HG03159 (cell line): ENCODE measurements at regions not wholly inside any gene's neighbourhood (a gene's known extent, or its start where the extent isn't known, plus 50 kb on each side); places are given as distances from the start of the nearest gene placed in this dataset.
"Not testable (repeated sequence)": the region's sequence is repeated elsewhere in the genome, so short reads cannot be mapped to it uniquely, and the experiment has no call there.

Experiments used
- ATAC-seq: cut with Tn5 transposase; IDR thresholded peaks from one replicate; pipeline ENCODE4 v1.9.1; 2021; ENCODE audit warnings: mild to moderate bottlenecking, moderate library complexity; ENCODE audit not compliant: unreplicated experiment

DNA sequence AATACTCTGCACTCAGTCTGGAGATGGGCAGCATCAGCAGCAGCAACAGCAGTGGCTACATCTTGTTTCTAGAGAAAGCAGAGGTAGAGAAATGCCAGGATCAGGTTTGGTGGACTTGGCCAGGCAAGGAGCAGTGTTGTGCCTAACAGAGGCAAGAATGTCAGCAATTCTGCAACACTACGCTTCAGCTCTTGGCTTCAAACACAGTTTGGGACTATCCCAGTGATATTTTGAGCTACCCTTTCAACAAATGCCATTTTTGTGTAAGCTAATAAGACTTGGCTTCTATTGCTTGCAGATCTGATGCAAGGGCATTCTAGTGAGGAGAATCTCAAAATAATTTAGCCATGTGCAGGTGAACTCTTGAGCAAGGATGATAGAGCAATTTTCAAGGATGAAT, 271.3 kb downstream of the PCDH20 start:
- ATAC-seq = no peak

DNA sequence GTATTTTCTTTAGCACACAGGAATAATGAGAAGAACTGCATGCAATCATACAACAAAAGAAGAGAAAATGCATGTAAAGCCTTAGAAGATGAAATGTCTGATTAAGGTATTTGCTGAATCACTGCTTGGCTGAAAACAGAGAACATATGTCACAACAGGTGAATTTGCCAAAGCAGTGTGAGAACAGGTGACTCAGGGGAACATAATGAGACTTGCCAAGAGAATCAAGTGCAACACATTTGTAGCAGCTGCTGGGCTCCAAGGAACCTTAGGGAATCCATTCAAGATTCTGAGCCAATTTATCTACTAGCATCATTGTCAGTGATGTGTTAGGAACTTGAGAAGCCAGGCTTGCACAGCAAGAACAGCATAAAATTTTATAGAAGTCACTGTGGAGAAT, 273.1 kb downstream of the PCDH20 start:
- ATAC-seq = no peak

DNA sequence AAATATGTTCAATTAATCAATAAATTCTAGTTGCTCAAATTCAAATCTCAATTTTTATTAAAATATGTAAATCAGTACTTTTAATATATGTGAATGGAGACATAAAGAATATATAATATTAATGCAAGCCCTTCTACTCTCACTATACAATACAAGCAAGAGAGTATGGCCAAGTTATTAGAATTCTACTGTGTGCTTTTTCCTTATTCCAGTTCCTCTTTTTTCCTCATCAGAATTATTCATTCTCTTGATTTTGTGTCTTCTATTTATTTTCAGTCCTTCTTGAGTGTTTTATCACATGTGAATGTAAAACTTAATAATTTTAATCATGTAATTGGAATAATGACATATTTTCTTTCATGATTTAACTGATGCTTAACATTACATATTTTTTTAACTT, 276.8 kb downstream of the PCDH20 start:
- no peak for ATAC-seq

DNA sequence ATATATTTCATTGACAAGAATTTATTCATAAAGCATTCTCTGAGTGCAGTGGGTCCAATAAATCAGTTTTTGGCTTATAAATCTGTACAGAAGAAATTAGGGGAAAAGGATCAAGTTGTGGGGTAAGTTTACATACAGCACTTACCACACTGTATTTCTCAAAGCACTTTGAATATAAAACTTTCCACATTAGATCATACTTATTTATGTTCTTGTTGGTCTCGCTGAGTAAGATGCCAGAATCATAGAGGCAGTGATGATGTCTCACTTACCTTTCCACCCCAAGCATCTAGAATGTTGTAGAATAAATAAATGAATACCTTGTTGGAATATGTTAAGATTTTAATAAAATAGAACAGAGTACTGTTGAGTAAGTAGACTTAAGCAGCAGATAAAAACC, 279.1 kb downstream of the PCDH20 start:
- no peak for ATAC-seq

DNA sequence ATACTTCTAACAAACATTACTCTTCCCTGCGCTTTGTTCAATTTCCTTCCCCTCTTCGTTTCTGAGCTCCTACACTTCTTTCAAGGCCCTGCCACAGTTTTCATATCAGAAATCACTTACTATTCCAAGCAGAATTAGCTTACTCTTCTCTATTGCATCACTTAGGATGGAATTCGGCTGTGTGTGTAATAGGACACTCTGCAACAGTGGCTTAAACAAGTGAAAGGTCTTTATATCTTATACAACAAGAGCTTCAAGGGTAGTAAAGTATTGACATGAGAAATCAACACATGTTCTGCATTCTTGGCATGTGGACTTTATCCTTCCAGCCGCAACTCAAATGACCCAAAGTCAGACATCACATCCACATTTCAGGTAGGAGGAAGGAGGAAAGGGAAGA, 279.6 kb downstream of the PCDH20 start:
- ATAC-seq = no peak

DNA sequence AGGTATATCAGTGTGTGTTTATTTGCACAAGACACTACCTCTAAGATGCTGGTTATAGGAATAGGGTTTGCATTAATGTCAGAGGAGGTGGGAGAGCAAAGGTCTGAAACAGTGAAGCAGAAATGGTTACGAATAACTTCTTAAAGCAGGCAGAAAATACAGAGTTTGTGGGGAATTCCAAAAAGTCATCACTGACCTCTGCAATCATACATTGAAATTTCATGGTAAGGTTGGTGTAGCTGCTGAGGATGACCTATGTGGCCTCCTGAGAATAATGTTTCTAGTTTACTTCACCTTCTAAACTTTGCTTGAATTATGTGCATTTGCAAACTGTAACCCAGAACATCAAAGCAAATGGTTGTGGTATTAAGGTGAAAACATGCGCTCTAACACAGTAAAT, 280.1 kb downstream of the PCDH20 start:
- no peak for ATAC-seq

DNA sequence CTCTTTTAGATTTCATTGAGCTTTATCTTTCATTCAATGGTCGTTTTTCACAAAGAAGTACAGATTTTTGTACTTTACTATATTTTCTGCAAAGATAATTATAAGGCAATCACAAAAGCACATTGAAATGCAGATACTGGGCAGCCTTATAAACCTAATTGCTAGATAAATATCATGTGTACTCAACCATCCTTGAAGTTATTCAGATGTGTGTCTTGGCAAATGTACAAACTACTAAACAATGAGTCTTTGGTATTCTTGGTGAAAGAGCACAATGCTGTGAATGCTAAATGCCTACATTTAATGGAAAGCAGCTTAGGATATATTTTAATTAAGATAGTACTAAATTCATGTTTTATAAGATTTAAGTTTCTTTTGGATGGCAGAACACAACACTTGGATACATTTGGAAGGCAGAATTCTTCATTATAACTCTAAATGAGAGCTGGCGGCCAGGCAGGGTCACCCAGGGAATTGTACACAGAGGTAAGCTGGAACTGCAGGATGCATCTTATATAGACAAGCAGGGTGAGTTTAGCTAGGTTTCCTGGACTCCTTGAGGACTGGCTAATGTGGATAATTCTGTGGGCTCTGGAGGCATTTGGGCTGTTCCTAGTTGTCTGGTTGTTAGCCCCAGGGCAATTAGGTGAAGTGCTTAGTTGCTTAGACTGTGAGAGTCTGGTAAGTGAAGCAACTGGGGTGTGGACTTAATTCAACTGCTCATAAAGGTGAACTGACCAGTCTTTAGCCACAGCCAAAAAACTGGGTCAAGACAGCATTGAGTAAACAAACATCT, 286.6 kb downstream of the PCDH20 start:
- no peak for ATAC-seq

DNA sequence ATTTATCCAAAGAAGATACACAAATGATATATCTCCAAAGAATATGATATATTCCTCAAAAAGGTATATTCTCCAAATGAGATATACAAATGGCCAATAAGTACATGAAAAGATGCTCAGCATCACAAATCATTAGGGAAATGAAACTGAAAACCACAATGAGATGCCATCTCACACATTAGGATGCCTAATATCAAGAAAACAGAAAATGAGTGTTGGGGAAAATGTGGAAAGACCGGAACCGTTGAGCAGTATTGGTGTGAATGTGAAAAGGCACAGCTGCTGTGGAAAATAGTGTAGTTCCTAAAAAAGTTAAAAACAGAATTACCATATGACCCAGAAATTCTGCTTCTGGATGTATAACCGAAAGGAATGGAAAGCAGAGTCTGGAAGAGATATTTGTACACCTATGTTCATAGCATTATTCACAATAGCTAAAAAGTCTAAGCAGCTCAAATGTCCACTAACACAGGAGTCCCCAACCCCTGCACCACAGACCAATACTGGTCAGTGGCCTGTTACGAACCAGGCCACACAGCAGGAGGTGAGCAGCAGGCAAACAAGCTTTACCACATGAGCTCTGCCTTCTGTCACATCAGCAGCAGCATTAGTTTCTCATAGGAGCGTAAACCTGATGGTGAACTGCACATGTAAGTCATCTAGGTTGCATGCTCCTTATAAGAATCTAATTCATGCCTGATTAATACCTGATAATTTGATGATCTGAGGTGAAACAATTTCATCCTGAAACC, 291.9 kb downstream of the PCDH20 start:
- ATAC-seq = no peak

DNA sequence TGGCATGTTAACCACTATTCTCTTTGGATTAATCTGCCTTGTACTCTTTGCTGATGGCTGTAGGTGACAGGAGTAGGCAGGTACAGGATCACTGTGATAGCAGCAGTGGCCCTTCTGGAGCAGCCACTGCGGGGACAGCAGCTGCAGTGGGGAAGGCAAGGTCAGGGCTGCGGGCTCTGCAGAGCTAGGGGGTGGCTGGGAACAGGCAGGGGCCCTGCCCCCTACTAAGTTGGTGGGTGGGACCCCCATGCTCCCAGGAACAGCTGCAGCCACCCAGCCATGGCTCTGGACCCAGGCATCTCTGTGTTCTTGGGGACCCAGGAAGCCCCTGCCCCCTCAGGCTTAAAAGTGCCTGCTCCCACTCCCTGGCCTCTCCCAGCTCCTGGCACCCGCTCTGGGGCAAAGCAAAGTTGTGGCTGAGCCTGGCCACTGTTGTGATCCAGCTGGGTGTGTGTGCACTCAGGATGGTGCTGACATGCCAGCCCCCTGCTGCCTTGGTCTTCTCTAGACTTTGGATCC, 302.4 kb downstream of the PCDH20 start:
- ATAC-seq = no peak

DNA sequence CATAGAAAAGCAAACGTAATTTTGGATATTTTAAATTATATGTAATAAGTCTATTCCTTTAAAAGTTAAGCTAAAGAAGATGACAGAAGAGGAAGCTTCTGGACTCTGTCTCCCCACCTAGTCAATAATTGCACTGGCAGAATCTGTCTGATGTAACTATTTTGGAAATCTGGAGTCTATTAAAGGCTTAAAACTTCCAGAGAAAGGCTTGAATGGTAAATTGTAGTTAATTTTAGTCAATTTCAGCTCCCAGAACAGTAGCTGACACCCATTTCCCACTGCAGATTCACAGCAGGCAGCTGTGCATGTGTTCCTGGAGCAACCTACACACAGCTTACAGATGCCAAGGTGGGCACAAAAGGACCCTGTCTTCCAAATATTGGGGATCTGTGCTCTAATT, 304.1 kb downstream of the PCDH20 start:
- no peak for ATAC-seq

DNA sequence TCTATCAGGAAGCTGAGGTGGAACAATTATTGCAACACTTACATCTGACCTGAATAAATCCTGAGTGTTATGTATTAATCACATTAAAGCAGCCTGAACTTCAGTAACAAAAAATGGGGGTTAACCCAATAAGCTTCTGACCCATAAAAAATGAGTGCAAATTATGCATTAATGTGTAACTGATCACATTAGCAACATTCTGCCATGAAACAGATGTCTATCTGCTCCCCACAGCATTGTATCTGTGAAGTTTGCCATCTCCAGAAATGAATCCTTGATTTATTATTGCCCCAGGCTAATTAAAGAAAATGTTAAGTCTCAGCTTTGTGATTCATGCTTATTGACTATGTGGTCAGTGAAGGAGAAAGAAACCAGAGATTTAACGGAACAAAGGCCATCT, 304.9 kb downstream of the PCDH20 start:
- no peak for ATAC-seq

DNA sequence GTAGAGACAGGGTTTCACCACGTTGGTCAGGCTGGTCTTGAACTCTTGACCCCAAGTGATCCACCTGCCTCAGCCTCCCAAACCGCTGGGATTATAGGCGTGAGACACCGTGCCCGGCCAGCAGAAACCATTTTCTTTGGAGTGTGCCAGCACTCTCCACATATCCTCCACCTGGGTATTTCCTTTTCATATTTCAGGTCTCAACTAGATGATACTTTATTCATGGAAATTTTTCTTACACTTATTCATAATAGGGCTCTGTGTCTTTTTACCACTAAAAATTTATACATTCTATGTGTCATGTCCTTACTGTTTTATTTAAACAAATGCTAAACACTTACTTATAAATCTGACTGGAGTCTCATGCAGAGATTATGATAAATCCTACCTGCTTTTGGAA, 305.9 kb downstream of the PCDH20 start:
- ATAC-seq = no peak

DNA sequence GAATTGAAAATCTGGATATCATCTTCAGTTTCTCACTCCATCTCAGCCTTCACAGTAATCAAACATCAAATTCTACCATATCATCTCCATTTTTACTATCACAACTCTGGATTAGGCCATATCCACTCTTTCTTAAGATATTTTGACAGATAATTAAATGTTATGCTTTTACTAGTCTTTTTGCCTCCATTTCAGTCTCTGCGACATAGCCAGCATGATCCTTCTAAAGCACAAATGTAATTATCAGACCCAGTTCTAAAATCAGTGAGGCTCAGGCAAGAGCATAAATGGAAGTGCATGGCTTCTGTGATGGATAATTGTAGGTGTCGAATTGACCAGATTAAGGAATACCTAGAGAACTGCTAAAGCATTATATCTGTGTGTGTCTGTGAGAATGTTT, 307.7 kb downstream of the PCDH20 start:
- no peak for ATAC-seq

DNA sequence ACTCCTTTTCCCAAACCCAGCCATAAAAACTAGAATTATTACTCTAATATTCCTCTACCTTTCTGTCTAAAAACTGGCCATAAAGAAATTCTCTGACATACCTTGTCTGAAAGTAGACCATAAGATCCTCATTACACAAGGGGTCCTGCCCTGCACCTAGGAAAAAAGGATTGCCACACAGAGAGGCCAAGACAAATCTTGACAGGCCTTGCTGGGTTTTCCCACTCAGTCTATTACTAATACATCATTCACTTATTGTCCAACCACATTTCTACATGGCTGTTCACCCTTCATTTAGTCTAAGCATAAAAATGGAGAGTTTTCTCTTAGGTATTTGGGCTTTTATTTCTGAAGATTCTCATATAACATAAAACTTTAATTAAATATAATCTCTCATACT, 319.8 kb downstream of the PCDH20 start:
- ATAC-seq = no peak

DNA sequence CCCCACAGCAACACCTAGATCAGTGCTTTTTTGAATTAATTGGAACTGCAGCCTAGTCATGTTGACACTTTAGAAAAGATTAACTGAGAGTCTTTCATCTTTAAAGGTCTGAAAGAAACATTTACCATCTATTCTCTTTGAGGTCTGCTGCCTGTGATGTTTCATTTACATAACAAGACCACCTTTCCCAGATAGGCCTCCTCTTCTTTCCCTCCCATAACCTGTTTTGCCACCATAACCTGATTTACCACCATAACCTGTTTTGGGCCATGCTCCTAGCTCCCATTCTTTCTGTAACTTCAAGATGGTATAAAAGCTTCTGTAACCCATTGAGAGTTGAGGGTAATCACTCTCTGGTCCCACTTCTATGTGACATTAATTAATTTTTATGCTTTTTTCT, 320.8 kb downstream of the PCDH20 start:
- ATAC-seq = no peak

DNA sequence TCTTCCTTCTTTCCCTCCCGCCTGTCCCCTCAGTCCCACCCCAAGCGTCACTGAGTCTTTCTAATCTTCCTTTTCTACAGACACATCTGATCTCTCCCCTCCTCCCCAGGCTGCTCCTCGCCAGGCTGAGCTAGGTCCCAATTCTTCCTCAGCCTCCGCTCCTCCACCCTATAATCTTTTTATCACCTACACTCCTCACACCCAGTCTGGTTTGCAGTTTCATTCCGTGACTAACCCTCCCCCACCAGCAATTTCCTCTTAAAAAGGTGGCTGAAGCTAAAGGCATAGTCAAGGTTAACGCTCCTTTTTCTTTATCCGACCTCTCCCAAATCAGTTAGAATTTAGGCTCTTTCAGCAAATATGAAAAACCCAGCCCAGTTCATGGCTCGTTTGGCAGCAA, 325.8 kb downstream of the PCDH20 start:
- not testable (repeated sequence) for ATAC-seq

DNA sequence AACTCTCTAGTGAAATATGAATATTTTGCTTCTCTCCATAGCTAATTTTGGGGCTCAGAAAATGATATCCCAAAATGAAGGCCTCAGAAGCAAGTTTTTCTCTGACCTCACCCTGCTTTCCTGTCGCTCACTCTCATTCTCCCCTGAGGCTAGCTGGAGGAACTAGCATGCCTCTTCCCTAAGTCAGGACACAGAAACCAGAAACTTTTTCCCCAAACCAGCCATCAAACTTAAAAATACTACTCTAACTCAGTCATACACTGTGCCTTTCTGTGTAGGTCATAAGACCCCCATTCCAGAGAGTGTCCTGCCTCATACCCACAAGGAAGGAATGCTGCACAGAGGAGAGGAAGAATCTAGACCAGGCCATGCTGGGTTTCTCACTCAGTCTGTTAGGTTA, 329.6 kb downstream of the PCDH20 start:
- ATAC-seq = no peak

DNA sequence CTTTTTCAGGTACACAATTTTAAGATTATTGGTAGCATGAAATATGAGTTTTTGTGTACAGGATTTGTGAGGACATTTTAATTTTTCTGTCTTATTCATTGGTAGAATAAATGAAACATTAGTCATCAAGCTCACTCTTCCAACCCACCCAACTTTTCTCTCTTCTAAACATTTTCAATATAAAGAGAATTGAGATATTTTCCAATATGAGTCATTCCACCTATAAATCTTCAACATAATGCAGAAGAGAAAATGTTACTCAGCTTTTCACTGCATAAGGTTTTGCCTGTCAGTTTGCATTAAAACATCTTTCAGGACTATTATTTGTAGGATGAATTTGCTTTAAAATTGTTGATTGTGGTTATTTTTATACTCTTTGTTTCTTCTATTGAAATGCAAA, 330.7 kb downstream of the PCDH20 start:
- no peak for ATAC-seq

DNA sequence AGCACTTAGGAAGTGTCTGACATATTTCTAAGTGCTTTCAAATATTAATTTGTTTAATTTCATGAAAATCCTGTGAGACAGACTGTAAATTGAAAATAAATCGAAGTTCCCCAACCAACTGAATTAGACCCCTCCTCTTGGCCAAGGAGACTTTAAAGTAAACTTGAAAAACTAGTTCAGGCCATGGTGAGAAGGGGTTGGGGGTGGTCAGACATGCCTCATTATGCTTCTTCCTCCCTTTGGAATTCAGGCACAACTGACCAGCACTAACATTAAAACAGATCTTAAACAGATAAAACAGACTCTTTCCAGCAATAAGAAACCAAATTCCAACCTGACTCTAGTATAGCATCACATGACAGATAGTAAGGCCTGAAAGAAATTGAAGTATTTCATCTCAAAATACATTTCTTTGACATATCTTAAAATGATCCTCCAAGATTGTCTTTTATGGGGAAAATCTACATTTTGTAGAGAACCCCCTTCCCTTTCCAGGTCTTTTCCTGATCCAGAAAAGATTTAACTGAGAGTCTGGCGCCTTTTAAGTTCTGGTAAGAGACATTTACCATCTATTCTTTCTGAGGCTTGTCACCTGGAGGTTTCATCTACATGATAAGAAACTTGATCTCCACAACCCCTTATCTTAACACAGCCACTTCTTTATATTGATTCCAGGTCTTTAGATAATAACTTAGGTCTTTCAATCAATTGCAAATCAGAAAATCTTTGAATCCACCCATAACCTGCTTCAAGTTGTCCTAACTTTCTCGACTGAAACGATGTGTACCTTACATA, 336.5 kb downstream of the PCDH20 start:
- ATAC-seq = no peak

DNA sequence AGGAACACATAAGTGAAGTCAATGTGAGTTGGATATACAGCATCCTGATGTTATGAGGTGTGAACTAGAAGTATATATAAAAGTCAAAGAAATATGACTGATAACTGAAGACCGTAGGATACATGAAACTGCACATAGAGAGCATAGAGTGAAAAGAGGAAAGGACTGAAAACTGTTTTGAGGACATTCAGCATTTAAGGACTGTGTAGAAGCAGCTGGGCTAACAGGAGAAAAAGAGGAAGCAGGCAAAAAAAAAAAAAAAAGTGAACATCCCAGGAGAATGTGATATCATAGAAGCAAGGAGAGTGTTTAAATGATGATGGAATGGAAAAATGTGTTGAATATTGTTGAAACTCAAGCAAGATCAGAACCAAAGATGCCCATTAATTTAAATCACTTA, 363.5 kb downstream of the PCDH20 start:
- ATAC-seq = no peak

DNA sequence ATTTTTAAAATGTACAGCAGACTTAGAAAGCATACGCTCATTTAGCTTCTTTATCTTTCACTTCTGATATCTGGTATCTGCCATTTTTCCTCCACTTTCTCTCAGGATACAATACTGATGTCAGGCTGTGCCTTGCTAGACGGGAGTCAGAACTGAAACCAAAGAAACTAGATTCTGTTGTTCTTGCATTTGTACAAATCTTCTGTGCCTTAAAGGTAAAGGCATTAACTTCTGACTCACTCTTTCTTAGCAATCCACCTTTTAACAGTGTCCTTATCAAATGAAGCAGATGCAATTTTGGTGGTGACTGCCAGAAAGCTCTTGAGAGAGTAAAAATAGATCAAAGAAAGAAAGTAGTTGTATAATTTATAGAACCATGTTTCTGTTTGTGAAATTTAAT, 370.4 kb downstream of the PCDH20 start:
- no peak for ATAC-seq

DNA sequence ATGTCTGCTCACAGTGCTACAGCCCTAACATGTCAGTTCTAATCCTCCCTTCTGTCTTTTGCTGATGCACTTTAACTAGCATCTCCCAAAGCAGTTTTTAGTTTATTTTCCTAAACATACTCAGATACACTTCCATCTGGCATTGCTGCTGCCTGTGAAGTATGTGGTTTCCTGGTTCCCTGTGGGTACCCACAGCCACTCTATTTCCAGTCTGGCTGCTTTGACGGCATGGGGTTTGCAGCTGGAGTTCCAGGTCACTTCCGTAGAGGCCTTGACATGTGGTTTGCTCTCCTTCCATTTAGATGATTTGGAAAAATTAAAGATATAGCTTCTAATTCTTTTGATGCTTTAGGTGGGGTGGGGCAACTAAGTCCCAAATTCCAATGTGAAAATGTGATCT, 375.5 kb downstream of the PCDH20 start:
- ATAC-seq = no peak
